ENCODE measurements at regions not wholly inside any gene's neighbourhood (a gene's known extent, or its start where the extent isn't known, plus 50 kb on each side); places are given as distances from the start of the nearest gene placed in this dataset.

DNA sequence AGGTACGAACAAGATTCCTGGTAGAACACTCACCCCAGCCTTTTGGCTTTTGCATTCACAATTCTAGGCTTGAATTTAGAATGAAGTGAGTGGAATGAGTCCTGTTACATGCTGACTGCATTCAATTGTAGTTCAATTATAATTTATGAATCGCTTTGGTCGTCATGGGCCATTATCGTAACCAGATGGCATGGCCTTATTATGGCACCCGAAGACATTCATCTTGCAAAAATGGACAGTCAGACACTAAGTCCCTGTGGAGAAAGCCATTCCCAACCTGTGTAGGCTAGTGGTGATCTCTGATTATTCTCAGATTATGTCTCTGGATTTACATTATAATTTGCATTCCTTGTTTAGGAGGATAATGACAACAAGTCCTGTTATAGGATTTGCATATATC lies 292.4 kb upstream of the NPSR1 start:
- Mint-ChIP-seq H3K4me1 (no peaks in the 10 kb centered on the region), H3K27me3 (peaks cover 6% of the 10 kb centered on the region)

DNA sequence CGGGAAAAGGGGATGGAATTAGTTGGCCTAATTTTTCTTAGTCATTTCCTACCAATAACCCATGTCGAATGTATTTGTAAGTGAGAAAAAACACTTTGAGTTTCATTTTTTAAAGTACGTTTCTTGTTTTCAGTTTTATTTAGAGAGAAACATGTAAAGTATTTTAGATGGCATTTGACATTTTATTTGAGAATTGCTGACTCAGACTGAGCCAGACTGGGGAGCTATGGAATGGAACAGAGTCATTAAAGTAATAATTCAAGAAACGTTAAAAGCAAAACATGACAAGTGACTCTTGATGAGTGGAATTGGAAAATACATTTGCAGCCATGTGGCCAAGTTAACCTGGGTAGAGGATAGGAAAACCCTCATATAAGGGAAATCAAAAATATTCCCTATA lies 286.1 kb upstream of the NPSR1 start:
- no peak for DNase-seq
- no peaks in the 10 kb centered on the region for H3K36me3 Mint-ChIP-seq
- no peaks in the 10 kb centered on the region for H3K4me1 Mint-ChIP-seq
- H3K9me3 Mint-ChIP-seq, result peaks cover 4% of the 10 kb centered on the region
- no peaks in the 10 kb centered on the region for H3K27me3 Mint-ChIP-seq
- no peak overlapping the region for H3K4me3 Mint-ChIP-seq
- H3K27ac Mint-ChIP-seq, result no peak overlapping the region

More for the DNA sequence above, 292.4 kb upstream of the NPSR1 start:
- no peaks in the 10 kb centered on the region for H3K36me3 Mint-ChIP-seq
- H3K9me3 Mint-ChIP-seq, result no peaks in the 10 kb centered on the region
- no peak overlapping the region for H3K4me3 Mint-ChIP-seq
- DNase-seq, result no peak
- H3K27ac Mint-ChIP-seq, result no peak overlapping the region

DNA sequence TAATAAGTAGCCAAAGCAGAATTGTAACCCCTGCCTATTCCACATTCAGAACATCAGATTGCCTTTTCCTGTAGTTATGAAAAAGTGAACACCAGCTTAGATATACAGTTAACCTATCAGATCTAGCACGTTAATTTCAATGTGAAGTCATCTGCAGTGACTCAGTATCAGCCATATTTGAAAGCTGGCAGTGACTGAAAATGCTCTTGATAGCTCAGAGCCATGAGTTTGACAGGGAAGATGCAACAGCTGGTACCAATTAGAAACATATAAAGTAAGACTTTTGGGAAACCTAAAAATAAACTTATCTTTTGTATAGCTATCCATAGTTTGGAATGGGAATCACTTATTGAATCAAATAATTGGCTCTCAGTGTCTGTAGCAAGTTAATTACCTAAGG lies 284.1 kb upstream of the NPSR1 start:
- H3K36me3 Mint-ChIP-seq, result no peaks in the 10 kb centered on the region
- H3K4me1 Mint-ChIP-seq, result no peaks in the 10 kb centered on the region
- DNase-seq, result no peak
- no peak overlapping the region for H3K4me3 Mint-ChIP-seq
- peaks cover 4% of the 10 kb centered on the region for H3K9me3 Mint-ChIP-seq
- H3K27me3 Mint-ChIP-seq, result no peaks in the 10 kb centered on the region
- no peak overlapping the region for H3K27ac Mint-ChIP-seq

DNA sequence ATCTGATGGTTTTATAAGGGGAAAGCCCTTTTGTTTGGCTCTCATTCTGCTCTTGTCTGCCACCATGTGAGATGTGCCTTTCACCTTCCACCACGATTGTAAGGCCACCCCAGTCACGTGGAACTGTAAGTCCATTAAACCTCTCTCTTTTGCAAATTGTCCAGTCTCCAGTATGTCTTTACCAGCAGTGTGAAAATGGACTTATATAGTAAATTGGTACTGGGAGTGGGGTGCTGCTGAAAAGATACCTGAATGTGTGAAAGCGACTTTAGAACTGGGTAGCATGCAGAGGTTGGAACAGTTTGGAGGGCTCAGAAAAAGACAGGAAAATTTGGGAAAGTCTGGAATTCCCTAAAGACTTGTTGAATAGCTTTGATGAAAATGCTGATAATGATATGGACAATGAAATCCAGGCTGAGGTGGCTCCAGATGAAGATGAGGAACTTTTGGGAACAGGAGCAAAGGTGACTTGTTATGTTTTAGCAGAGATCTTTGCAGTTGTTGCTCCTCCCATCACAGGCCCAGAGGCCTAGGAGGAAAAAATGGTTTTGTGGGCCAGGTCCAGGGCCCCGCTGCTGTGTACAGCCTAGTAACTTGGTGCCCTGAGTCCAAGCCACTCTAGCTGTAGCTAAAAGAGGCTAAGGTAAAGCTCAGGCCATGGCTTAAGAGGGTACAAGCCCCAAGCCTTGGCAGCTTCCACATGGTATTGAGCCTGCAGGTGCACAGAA lies 275.7 kb upstream of the NPSR1 start:
- Mint-ChIP-seq H3K27ac (no peak overlapping the region), H3K9me3 (peaks cover 11% of the 10 kb centered on the region), H3K4me3 (no peak overlapping the region), H3K4me1 (no peaks in the 10 kb centered on the region), H3K36me3 (no peaks in the 10 kb centered on the region), H3K27me3 (no peaks in the 10 kb centered on the region)
- no peak for DNase-seq

DNA sequence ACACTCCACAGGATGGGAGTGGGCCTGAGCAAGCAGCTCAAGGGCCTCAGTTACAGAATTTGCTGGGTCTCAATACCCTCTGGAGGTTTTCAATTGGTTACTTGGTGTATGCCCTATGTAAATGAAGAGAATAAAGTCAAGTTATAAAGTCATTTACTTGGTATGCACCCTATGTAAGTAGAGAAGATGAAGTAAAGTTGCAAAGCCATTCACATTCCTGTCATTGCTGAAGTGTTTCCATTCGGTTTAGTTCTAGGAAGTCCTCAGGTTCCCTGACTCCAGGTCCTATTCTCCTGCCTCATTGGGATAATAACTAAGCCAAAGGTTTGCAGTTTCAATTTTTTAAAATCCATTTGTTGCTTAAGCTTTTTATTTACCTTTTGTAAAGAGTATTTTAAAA lies 272.6 kb upstream of the NPSR1 start:
- H3K4me3 Mint-ChIP-seq, result no peak overlapping the region
- no peaks in the 10 kb centered on the region for H3K27me3 Mint-ChIP-seq
- DNase-seq, result no peak
- H3K36me3 Mint-ChIP-seq, result no peaks in the 10 kb centered on the region
- peaks cover 11% of the 10 kb centered on the region for H3K9me3 Mint-ChIP-seq
- H3K4me1 Mint-ChIP-seq, result no peaks in the 10 kb centered on the region
- no peak overlapping the region for H3K27ac Mint-ChIP-seq

GRCh38 chr7:34389332-34390078 lies 268.5 kb upstream of the NPSR1 start:
- no peaks in the 10 kb centered on the region for H3K27me3 Mint-ChIP-seq
- H3K27ac Mint-ChIP-seq, result no peak overlapping the region
- no peaks in the 10 kb centered on the region for H3K9me3 Mint-ChIP-seq
- H3K36me3 Mint-ChIP-seq, result no peaks in the 10 kb centered on the region
- H3K4me3 Mint-ChIP-seq, result no peak overlapping the region
- DNase-seq, result no peak
- no peaks in the 10 kb centered on the region for H3K4me1 Mint-ChIP-seq

GRCh38 chr7:34390103-34390502 lies 267.9 kb upstream of the NPSR1 start:
- H3K4me3 Mint-ChIP-seq, result no peak overlapping the region
- H3K9me3 Mint-ChIP-seq, result no peaks in the 10 kb centered on the region
- DNase-seq, result no peak
- H3K27ac Mint-ChIP-seq, result no peak overlapping the region
- no peaks in the 10 kb centered on the region for H3K4me1 Mint-ChIP-seq
- H3K27me3 Mint-ChIP-seq, result no peaks in the 10 kb centered on the region
- no peaks in the 10 kb centered on the region for H3K36me3 Mint-ChIP-seq

DNA sequence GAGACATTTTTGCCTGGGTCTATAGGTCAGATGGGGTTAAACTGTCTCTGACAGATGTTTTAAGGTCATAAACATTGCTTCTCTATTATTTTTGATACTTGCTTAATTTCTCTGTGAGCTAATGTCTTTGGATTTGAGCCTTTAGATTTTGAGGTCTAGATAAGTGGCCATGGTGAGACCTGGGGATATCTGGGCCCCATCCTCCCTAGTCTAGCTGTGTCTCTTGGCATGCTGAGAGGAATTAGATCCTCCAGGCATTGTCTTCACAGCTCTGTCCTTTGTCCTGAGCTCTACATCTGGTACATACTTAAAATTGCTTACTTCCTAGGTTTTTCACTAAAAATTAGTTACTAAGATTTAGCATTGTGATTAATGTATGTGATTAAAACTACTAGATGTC lies 265.0 kb upstream of the NPSR1 start:
- no peaks in the 10 kb centered on the region for H3K36me3 Mint-ChIP-seq
- H3K4me3 Mint-ChIP-seq, result no peak overlapping the region
- no peaks in the 10 kb centered on the region for H3K9me3 Mint-ChIP-seq
- no peak overlapping the region for H3K27ac Mint-ChIP-seq
- H3K4me1 Mint-ChIP-seq, result no peaks in the 10 kb centered on the region
- H3K27me3 Mint-ChIP-seq, result no peaks in the 10 kb centered on the region
- DNase-seq, result no peak

GRCh38 chr7:34396437-34397064 lies 261.5 kb upstream of the NPSR1 start:
- no peaks in the 10 kb centered on the region for H3K9me3 Mint-ChIP-seq
- H3K27me3 Mint-ChIP-seq, result no peaks in the 10 kb centered on the region
- no peak for DNase-seq
- H3K4me3 Mint-ChIP-seq, result no peak overlapping the region
- H3K27ac Mint-ChIP-seq, result no peak overlapping the region
- H3K4me1 Mint-ChIP-seq, result no peaks in the 10 kb centered on the region
- H3K36me3 Mint-ChIP-seq, result no peaks in the 10 kb centered on the region

GRCh38 chr7:34401776-34402175 lies 256.2 kb upstream of the NPSR1 start:
- no peaks in the 10 kb centered on the region for H3K4me1 Mint-ChIP-seq
- DNase-seq, result no peak
- no peak overlapping the region for H3K27ac Mint-ChIP-seq
- H3K9me3 Mint-ChIP-seq, result no peaks in the 10 kb centered on the region
- H3K27me3 Mint-ChIP-seq, result no peaks in the 10 kb centered on the region
- no peaks in the 10 kb centered on the region for H3K36me3 Mint-ChIP-seq
- no peak overlapping the region for H3K4me3 Mint-ChIP-seq

- Mint-ChIP-seq H3K4me3 (no peak overlapping the region), H3K27me3 (no peaks in the 10 kb centered on the region), H3K4me1 (no peaks in the 10 kb centered on the region), H3K27ac (no peak overlapping the region), H3K9me3 (peaks cover 1% of the 10 kb centered on the region), H3K36me3 (no peaks in the 10 kb centered on the region)
- no peak for DNase-seq
These were observed 251.0 kb upstream of the NPSR1 start for GRCh38 chr7:34406848-34407530.

- Mint-ChIP-seq H3K4me3 (no peak overlapping the region), H3K4me1 (no peaks in the 10 kb centered on the region), H3K36me3 (no peaks in the 10 kb centered on the region), H3K27ac (no peak overlapping the region), H3K27me3 (no peaks in the 10 kb centered on the region), H3K9me3 (peaks cover 1% of the 10 kb centered on the region)
- no peak for DNase-seq
These were observed 250.4 kb upstream of the NPSR1 start for GRCh38 chr7:34407586-34407985.

DNA sequence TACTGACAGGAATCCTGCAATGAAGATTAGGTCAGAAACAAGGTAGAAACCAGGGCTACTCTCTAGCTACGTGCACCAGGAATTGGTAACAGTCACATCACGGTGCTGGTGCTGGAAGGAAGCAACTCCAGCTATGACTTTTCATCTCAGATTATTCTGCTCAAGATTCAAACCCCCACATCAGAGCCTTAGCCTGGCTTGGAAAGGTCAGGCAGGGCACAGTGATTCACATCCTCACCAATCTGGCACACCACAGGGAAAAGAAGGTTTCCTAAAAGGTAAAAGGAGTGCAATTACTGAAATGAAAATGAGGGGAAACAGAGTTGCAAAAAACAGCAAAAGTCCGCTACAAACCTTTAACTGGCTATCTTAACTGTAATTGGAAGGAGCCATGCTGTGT lies 240.2 kb upstream of the NPSR1 start:
- no peaks in the 10 kb centered on the region for H3K4me1 Mint-ChIP-seq
- peaks cover 1% of the 10 kb centered on the region for H3K9me3 Mint-ChIP-seq
- no peaks in the 10 kb centered on the region for H3K27me3 Mint-ChIP-seq
- no peak for DNase-seq
- H3K4me3 Mint-ChIP-seq, result no peak overlapping the region
- no peaks in the 10 kb centered on the region for H3K36me3 Mint-ChIP-seq
- H3K27ac Mint-ChIP-seq, result no peak overlapping the region

DNA sequence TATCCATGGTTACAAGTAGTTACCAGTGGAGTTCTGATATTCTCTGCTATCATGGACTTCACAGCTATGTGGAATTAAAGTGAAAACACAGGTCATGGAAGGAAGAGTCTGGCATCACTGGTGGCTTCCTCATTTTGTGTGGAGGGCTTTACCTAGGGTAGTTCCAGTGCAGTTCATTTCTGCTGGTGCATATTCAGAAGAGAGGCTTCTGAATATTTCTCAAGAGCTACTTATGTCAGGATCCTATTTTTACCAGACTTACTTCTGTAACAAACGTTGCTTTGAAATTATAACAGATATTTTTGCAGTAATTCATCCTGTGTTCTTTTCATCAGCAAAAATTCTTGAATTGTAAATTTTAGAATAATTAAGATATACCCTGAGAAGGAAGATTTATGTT lies 236.5 kb upstream of the NPSR1 start:
- no peaks in the 10 kb centered on the region for H3K9me3 Mint-ChIP-seq
- no peaks in the 10 kb centered on the region for H3K27me3 Mint-ChIP-seq
- no peaks in the 10 kb centered on the region for H3K4me1 Mint-ChIP-seq
- DNase-seq, result no peak
- no peak overlapping the region for H3K4me3 Mint-ChIP-seq
- no peaks in the 10 kb centered on the region for H3K36me3 Mint-ChIP-seq
- H3K27ac Mint-ChIP-seq, result no peak overlapping the region

DNA sequence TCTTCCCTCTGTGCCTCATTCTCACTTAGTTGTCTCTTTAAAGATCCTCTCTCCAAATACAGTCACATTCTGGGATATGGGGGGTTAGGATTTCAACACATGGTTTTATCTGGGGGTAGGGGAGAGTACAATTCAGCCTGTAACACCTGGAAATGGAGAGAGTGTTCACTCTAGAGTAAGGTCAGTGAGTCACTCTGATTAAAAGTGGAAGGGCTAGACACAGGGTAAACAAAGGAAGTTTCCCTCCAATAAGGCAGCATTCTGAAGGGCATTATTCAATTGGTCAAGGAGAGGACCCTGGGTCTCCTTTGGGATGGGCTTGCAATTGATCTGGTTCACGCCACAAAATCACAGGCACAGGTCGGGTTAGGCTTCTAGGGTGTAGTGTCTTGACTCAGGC lies 232.8 kb upstream of the NPSR1 start:
- Mint-ChIP-seq H3K4me3 (no peak overlapping the region), H3K9me3 (no peaks in the 10 kb centered on the region), H3K27ac (no peak overlapping the region), H3K4me1 (no peaks in the 10 kb centered on the region), H3K27me3 (no peaks in the 10 kb centered on the region), H3K36me3 (no peaks in the 10 kb centered on the region)
- no peak for DNase-seq

Data from activated naive CD8-positive, alpha-beta T cell treated with anti-CD3 and anti-CD28 coated beads for 36 hours (primary cell).